ENCODE measurements at regions not wholly inside any gene's neighbourhood (a gene's known extent, or its start where the extent isn't known, plus 50 kb on each side); places are given as distances from the start of the nearest gene placed in this dataset.
A peak's percentile ranks its signal among the peaks of the same experiment; 100 is the strongest.

DNA sequence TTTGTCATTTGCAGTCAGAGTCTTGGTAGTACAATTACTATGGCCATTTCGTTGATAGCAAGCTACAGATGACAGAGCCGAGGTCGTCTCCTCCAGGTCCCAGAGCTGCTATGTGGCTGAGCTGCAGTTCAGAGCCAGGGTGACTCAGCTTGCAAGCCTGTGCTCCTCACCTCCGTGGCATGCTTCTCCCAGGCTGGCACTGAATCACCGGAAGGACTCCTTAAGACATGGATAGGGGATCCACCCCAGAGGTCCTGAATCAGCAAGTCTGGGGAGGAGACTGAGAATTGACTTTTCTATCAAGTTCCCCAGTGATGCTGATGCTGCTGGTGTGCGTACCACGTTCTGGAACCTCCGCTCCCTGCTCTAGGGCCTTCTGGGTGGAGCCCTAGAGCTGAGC, 291.2 kb downstream of the CDH26 start:
- ATAC-seq, result no peak

DNA sequence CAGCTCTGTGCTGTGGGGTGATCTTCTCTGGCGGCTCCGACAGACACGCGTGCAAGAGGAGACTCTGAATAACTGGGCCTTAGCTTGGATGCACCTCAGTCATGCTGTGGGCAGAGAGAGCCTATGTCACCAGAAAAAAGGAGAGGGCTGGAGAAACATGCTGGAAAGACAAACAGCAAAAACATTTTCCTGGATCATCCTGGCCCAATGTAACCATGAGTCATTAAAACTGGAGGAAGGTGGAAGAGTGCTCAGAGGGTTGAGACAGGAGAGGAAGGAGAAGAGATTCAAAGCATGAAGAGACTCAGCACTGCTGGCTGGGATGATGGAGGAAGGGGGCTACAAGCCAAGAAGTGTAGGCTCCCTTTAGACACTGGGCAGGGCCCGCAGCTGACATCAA, 292.0 kb downstream of the CDH26 start:
- no peak for ATAC-seq

DNA sequence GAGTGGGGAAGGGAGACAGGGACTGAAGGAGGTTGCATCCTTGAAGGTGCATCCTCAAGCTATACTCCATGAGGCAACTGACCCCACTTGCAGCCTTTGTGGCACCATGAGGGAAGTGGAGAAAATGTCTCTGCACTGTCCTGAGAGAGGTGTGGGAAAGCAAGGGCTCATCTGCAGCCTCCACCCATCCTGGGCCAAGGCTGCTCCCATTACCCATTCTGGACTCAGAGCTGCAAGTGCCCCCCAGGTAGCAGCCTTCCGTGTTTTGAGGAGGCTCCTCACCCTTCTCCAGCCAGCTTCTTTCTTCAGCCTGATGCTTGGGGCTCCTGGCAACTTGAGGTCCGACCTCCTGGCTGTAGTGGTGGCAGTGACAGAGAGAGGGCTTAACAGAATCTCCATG, 294.6 kb downstream of the CDH26 start:
- no peak for ATAC-seq

DNA sequence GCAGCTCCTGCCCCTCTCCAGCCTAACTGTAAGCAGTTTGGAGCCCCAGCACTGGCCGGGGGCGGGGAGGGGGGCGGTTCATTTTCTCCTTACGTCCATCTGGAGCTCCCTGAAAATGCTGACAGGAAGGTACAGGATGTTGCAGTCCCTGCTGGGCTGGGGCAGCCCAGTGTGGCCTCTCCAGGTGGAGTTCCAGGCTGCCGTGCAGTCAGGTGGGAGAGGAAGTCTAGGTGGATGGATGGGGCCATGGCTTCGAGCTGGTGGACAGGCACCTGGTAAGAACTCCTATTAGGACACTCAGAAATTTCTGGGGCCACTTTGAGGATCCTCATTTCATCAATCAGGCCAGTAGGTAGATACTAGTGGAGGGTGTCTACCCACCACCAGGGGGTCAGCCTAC, 295.2 kb downstream of the CDH26 start:
- ATAC-seq, result no peak

DNA sequence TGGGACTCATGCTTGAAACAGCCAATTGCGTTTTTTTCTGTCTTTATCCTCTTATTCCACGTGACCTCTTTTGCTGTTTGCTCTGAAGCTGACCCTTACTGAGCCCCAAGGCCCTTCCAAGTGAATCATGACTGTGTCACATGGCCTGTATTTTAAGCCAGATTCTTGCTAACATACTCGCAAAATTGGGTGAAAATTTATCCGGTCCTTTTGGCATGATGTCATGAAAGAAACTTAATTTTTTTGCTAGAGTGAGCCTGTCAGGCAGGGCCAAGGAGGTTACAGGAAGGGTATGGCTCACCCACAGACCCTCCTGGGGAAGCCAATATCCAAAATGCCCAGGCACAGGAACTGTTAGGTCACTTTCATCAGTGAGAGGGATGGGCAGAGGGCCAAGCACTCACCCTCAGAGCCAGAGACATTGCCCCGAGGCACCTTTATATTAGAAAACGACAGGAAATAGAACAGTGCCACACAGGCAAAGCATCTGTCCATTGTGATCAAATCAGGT, 296.7 kb downstream of the CDH26 start:
- ATAC-seq, result no peak

DNA sequence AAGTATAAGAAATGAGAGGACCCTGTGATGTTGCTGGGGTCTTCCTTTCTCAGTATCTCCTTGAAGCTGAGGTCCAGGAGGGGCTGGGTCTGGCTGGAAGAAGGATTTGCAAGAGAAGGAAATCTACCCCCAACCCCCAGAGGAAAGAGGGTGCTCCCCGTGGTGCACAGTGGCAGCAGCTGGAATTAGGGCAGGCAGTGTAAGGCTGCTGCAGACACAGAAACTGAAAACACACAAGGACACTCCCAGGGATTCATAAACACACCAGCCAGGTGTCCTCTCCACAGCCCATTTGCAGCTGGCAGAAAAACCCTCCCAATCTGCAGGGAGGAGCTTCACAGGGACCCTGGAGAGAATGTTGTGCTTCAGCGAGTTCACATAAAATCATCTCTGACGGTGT, 297.2 kb downstream of the CDH26 start:
- no peak for ATAC-seq

DNA sequence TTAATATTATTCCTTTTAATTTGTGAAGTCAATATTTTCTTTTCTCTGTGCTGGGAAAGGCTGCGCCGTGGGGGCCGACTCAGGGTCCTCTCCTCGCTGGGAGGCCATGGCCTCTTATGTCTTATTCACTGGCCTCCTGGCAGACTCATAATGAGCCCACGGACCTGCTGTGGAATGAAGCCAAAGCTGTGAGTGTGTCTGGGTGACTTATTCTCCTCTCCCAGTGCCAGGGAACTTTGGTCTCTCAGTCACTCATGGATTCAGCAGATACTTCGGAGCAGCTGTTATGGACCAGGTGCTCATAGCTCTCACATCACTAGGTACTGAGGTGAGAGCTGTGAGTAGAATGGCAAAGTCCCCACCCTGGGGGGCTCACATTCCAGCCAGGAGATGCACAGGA, 297.6 kb downstream of the CDH26 start:
- ATAC-seq, result no peak

DNA sequence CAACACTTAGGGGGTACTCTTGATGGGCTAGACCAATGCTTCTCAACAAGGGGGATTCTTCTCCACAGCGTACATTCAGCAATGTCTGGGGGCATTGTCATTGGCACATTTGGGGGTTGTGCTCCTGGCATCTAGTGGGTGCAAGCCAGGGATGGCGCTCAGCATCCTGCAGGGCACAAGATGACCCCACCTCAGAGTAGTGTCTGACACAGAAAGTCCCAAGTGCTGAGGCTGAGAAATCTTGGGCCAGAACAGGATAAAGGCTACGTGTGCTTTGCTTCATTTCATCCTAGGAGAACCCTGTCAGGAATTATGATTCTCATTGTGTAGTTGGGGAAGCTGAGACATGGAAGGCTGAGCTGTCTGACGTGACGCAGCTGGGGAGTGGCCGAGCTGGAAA, 298.6 kb downstream of the CDH26 start:
- ATAC-seq, result no peak

DNA sequence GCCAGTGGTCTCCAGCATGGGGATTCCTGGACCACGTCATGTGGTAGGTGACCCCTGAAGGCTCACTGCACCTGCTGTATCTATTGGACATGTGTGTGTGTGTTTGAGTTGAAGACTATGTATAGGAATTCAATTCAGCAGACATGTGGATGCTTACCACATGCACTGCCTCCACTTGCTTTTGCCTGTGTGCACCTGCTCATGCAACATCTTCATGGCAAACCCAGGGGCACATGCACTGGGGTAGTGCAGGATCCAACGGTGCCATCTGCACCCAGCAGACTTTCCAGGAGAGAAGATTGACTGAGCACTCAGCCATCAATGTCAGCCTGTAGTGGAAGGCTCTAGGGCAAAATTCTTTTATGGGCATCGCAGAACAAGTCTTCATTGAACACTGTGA, 299.4 kb downstream of the CDH26 start:
- no peak for ATAC-seq

DNA sequence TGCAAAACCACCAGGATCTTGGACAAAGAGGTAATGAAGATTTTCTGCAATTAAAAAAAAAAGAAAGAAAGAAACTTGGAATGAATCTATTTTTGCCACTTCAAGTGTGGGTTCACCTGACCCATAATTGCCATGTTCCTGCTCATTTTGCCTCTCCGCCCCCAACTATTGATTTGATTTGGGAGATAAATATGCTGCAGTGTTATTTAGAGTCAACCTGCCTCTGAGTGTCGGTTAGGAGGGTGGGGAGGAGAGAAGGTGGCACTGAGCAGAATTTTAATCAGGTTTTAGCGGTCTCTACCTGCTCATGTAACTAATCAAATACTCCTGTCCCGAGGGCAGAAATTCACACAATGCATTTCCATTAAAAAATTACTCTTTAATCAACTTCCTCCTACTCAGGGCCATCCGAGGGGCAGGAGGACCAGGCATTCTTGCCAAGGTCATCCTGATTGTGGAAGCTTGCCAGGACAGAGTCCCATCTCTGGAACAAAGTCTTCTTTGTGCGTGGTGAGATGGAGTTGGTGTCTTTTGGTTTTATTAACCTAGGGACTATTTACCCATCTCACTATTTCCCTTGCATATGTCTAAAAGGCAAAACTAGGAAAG, 300.1 kb downstream of the CDH26 start:
- ATAC-seq, result no peak

DNA sequence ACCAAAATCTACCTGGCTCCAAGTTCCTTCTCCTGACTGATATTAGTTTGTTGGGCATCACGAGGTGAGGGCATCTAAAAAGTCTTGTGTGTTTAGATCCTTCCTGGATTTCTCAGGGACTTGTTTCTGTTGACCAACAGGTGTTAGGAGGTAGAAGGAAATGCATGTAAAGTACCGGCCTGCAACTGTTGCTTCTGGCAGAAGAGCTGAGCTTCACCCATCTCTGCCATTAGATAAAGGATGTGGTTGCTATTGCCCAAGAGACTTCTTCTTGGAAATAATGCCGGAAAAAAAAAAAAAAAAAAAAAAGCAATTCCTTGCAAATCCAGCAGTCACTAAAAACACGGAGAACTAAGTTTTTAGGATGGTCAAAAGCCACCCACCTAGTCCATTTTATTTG, 303.1 kb downstream of the CDH26 start:
- ATAC-seq, result no peak

DNA sequence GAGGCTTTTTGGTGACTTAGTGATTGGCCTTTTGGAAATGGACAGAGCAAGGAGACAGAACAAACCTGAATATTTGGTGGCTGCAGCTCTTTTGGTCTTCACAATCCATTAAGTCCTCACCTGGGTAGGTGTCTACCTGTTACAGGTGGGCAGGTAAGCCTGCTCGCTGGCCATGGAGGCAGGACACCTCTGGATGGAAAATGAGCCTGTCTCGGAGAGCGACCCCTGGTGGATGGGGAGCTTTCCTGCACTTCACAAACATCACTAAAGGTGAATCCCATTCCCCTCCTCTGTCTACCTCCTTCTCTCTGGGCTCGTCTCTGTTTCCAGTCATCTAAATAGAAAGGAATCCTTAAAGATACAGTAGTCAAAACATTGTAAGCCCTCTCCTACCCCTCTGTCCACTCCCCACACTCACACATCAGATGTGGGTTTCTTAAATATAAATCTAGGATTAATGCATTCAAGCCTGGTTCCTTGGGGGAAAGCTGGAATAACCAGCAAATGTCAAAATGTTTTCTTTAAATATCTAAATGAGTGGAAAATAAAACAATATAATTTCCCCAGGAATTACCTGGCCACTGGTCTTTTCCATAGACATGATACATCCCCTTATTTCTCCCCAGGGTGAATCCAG, 304.9 kb downstream of the CDH26 start:
- no peak for ATAC-seq

DNA sequence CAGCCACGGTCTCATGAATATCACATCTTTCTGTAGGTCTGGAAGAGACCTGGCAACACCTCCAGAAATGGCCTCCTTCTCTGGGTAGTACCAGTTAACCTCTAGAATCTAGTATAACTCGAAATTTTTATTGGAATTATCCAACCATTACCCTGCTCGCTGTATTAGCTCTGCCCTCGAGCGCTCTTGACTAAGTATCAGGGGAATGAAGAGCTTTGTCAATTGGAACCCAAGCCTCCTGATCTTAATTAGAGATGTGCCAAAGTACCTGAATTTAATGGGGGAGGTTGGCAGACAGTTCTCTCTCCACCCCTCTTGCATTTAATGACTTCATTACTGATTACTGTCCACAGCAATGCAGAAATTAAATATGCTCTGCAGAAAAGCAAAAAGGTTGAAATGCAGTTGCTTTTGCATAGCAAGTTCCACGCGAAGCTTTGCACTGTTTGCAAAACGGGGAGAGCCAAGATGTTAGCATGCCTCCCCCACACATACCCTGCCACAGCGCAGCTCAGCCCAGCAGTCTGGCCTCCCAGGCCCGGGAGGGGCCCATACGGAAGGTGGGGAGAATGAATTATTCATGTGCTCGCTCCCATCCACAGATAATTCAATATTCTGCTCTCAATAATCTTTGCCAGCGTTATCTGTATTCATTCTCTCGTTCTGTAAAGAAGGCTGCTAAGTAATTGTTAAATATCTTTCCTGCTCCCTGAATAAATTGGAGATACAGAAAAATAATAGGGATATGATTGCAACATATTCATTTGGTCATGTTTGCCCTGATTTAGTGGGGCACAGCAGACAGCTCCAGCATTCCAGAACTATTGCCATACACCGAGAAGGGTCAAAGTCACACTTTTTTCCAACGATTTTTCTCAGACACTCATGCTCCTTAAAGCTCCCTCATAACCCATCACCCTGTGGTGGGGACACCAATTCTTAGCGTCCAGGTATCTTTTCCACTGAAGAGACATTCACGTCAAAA, 305.8 kb downstream of the CDH26 start:
- ATAC-seq, result no peak

DNA sequence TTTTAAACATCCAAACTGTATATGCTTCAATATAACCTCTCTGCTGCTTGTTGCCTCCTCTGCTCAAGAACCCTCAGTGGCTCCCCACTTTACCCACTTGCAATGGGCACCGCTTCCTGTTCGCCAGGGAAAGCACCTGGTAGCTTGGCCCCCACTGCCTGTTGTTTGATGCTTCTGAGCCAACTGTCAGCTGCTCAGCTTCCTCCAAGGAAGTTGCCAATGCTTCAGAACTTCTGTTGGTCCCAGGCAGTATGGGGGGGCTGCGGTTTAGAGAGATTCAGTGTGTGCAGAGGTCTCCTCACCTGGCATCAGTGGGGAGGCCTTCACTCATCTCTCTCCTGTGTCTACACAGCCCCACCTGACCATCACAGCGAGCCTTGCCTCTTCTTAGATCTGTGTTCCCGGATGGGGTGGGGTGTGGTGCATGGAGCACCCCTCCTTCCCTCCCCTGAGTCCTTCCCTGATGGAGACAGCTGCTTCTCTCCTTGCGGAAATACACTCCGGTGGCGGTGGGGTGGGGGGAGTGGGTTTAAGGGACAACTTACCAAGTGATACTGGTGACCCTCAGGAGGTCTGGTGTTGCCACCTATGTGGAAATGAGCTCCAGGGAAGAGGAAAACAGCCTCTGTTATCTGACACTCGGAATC, 308.1 kb downstream of the CDH26 start:
- no peak for ATAC-seq

DNA sequence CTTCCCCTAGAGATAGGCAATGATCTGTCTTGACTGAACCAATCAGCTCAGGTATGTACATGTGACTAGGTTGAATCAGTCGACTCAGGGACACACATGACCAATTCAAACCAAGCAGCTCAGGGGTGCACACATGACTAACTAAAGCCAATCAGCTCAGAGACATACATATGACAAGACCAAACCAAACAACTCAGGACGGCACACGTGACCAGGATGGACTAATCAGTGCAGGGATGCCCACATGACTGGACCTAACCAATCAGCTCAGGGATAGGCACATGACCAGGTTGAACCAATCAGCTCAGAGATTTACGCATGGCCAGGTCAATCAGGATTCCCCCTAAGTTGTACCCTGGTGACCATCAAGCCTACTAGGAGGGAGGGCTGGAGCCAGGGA, 310.3 kb downstream of the CDH26 start:
- peak in 1 of 2 donors; percentile 38 for ATAC-seq

DNA sequence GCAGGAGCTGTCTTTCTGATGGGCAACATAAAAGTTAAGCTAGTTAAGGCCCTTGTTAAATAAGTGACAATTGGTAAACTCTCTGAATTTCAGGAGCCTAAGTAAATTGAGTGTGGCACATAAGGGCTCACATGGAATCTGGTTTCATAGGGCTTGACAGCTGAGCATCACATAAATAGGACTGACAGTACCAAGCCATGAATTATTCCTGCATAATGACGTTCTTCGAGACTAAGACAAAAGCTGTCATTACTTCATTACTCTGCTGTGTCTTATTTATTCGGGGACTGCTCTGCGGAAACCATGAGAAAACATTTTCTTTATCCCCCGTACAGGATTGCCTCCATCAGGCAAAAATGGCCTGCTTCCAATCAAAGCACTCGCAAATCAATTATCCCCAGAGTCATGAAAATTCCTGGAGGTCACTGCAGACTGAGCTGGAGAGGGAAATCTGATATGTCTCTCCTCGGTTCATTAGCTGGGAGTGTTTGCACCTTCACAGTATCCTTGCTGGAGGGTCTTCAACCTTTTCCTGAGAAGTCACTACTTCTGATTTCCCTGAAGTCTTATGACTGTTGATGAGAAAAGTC, 311.4 kb downstream of the CDH26 start:
- ATAC-seq, result no peak

DNA sequence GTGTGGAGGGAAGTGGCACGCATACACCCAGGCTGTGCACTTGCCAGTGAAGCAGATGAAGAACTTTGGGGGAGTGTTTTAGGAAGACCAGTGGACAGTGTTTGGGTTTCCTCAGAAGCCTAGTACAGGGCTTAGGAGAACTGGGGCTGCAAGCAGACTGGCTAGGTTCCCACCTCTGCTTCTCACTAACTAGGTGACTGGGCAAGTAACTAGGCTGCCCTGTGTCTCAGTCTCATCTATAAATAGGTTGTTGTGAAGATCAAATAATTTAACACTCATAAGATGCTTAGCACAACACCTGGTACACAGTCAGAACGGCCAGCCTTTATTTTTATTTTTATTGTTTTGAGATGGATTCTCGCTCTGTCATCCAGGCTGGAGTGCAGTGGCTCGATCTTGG, 312.1 kb downstream of the CDH26 start:
- no peak for ATAC-seq

DNA sequence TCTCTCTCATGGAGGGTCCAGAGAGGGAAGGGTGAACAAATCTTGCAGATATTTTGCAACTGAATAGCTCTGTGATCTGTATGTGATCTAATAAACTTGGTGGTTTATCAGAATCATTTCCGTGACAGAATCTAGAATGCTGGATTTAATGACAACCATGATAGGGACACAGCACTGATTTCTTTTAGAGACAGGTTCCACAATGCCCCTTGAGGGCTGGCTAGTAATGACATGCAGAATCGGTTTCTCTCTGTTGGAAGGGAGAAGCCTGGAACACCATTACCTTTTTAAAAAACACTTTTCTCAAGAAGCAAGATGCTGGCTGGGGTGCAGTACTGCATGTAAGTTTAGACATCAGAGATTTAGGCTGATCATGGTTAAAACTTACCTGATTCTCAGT, 313.4 kb downstream of the CDH26 start:
- ATAC-seq, result no peak

DNA sequence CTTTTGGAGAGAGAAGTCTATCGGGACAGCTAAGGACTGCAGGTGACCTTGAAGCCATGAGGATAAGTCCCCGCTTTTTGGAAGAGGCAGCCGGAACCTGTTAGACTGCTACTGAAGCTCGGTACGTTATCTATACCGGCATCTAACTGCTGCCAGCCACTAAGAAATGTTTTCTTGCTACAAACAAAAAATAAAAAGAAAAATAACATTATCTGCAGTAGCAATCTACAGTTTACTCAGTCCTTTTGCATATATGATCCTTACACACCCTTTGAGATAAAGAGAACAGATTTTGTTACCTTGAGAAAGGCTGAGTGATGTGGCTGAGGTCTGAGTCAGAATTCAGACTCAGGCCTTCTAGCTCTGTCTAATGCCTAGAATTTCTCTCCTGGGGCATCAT, 314.6 kb downstream of the CDH26 start:
- ATAC-seq, result no peak

DNA sequence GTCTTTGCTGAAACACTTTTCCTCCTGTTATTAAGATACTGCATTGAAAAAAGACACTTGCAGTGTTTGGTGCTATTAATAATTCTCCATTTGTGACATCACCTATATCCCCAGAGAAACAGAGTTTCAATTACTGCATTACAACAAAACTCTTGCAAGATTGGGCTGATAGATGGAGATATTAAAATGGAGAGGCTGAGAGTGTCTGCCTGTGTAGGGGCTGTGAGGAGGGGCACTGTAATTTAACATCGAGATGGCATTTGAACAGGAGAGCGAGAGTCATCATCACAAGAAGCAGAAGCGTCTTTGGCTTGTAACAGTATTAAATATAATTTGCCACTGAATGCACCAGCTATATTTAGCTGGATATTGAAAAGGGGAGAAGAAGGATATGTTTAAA, 316.5 kb downstream of the CDH26 start:
- ATAC-seq, result no peak

DNA sequence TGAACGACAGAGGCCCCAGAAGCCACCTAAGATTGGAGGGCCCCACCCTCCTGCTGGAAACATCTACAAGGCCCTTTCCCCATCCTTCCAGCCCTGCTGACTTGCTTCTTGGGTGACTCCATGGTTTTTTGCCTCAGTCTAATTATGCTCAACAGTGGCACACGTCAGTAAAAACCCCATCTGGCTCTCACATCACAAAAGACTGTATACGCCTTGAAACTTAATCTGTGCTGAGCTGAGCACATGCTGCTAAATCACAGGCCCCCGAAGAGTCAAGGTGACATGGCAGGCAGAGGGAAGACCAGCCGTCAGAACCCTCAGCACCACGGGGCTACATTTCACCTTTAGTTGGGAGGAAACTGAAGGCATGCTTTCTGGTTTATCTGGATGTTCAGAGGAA, 323.1 kb downstream of the CDH26 start:
- no peak for ATAC-seq

DNA sequence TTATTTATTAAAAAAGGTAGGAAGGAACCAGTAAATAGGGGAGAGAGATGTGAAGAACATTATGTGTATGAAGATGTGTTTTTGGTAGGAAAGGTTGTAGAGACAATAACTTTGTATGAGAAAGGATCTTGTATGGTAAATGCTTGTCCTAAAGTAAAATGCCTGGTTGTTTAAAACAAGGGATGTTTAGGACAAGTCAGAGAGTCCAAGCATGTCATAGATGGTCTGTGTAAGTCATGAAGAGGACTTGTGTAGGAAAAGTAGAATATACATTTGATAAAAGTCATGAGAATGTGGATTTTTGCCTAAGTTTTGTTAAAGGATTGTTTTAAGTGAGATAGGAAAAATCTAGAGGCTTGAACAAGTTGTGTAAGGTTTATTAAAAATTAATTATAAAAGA, 325.1 kb downstream of the CDH26 start:
- ATAC-seq, result no peak

DNA sequence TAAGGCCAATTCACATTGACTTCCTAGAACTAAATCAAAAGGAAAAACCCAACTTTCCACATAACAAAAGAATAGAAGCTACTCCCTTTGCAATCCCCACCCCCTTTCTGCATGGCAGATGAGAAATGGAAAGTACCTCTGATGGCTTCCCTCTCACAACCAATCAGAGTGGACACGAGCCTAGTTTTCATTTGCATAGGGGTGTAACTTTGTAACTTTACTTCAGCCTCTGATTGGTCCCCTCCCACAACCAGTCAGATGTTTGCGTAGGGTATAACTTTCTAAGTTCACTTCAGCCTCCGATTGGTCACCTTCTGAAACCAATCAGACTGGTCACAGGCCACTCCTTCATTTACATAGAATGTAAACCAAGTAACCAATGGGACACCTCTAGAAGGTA, 328.5 kb downstream of the CDH26 start:
- no peak for ATAC-seq
